A673 (cell line): ENCODE measurements at regions not wholly inside any gene's neighbourhood (a gene's known extent, or its start where the extent isn't known, plus 50 kb on each side); places are given as distances from the start of the nearest gene placed in this dataset.
"Not testable (repeated sequence)": the region's sequence is repeated elsewhere in the genome, so short reads cannot be mapped to it uniquely, and the experiment has no call there.

Experiments
- BruUV-seq: library from RNA; stranded (reverse); fragments of 400-500 nt; replicated peaks from 2 replicates; lab custom pipeline; 2021; lab: Mats Ljungman, UMichigan
- CTCF ChIA-PET: fragments of 300-600 bp; sonication (Branson Sonifier 250); formaldehyde crosslinking; loops from one replicate; lab custom pipeline; 2022; ENCODE audit warnings: antibody characterized with exemption; lab: Charles Lee
- POLR2A ChIA-PET: fragments of 300-600 bp; sonication (Branson Sonifier 250); formaldehyde crosslinking; loops from one replicate; lab custom pipeline; 2022; ENCODE audit warnings: antibody characterized with exemption; ENCODE audit not compliant: low non-redundant PET; lab: Charles Lee
- DNase-seq: peaks from one replicate; pipeline ENCODE4 v3.0.0-alpha.2; 2015; ENCODE audit warnings: low spot score
- H3K27ac ChIP-seq: fragments of 200-600 bp; sonication (generic); 2 replicates; pipeline ENCODE4 v1.5.1; 2016; ENCODE audit warnings: mixed run types, low read depth, mild to moderate bottlenecking, mixed read lengths, antibody characterized with exemption, low read length; ENCODE audit not compliant: poor library complexity, severe bottlenecking
- H3K27me3 ChIP-seq: fragments of 200-600 bp; sonication (generic); replicated peaks from 2 replicates; pipeline ENCODE4 v1.6.1; 2017; ENCODE audit warnings: mixed run types, low read depth, mild to moderate bottlenecking, mixed read lengths, antibody characterized with exemption, low read length; ENCODE audit not compliant: insufficient read depth, poor library complexity
- H3K36me3 ChIP-seq: fragments of 200-600 bp; sonication (generic); 2 replicates; pipeline ENCODE4 v1.6.1; 2016; ENCODE audit warnings: mixed run types, mild to moderate bottlenecking, mixed read lengths, antibody characterized with exemption, low read length; ENCODE audit not compliant: insufficient read depth, poor library complexity, severe bottlenecking
- H3K4me1 ChIP-seq: fragments of 200-600 bp; sonication (generic); 2 replicates; pipeline ENCODE4 v1.6.1; 2017; ENCODE audit warnings: mixed run types, mild to moderate bottlenecking, mixed read lengths, antibody characterized with exemption, low read length; ENCODE audit not compliant: insufficient read depth, poor library complexity, severe bottlenecking
- H3K4me3 ChIP-seq: fragments of 200-600 bp; sonication (generic); 2 replicates; pipeline ENCODE4 v1.5.1; 2016; ENCODE audit warnings: low read depth, mixed run types, mild to moderate bottlenecking, mixed read lengths, low read length; ENCODE audit not compliant: poor library complexity, severe bottlenecking
- H3K9me3 ChIP-seq: fragments of 200-600 bp; sonication (generic); 2 replicates; pipeline ENCODE4 v1.6.1; 2016; ENCODE audit warnings: mixed run types, low read depth, mild to moderate bottlenecking, mixed read lengths, antibody characterized with exemption, low read length; ENCODE audit not compliant: poor library complexity, severe bottlenecking
- CTCF ChIP-seq: fragments of 300-800, 200-600 bp; sonication (generic); conservative IDR thresholded peaks from 2 replicates; pipeline ENCODE4 v1.5.1; 2017; ENCODE audit warnings: low read depth, mild to moderate bottlenecking, antibody characterized with exemption, low read length, moderate library complexity, mixed read lengths
- EZH2 ChIP-seq: fragments of 200-600 bp; sonication (generic); IDR thresholded peaks from 2 replicates; pipeline ENCODE4 v1.6.1; 2017; ENCODE audit warnings: borderline replicate concordance, low read depth, mild to moderate bottlenecking, mixed read lengths, antibody characterized with exemption, low read length; ENCODE audit not compliant: poor library complexity, severe bottlenecking
- intact Hi-C: fragments of 100-400 bp; cut with micrococcal nuclease; formaldehyde crosslinking; loops from one replicate; pipeline ENCODE4 v1.10.0; 2022; ENCODE audit not compliant: unreplicated experiment

GRCh38 chr7:22043367-22043766 is 97.7 kb upstream of the CDCA7L start:
- no peak for DNase-seq
- BruUV-seq: no TSS peak
- intact Hi-C loops: no loop called here
- ChIA-PET CTCF (no interaction called here), POLR2A (no interaction called here)
- TF ChIP-seq EZH2 (no peak), CTCF (no peak)
- Histone ChIP-seq H3K27ac (no peak overlapping the region), H3K4me3 (no peak overlapping the region), H3K9me3 (no peaks in the 10 kb centered on the region), H3K27me3 (peaks cover 30% of the 10 kb centered on the region), H3K36me3 (no peaks in the 10 kb centered on the region), H3K4me1 (no peaks in the 10 kb centered on the region)

- no TSS peak for BruUV-seq
- no peaks in the 10 kb centered on the region for H3K36me3 ChIP-seq
- DNase-seq: no peak
- H3K27me3 ChIP-seq: peaks cover 25% of the 10 kb centered on the region
- ChIA-PET CTCF (no interaction called here), POLR2A (no interaction called here)
- TF ChIP-seq EZH2 (no peak), CTCF (no peak)
- no peaks in the 10 kb centered on the region for H3K4me1 ChIP-seq
- no peak overlapping the region for H3K27ac ChIP-seq
- H3K9me3 ChIP-seq: no peaks in the 10 kb centered on the region
- intact Hi-C loops: no loop called here
- no peak overlapping the region for H3K4me3 ChIP-seq
Observed at GRCh38 chr7:22040923-22041595, 95.4 kb upstream of the CDCA7L start.

GRCh38 chr7:22039670-22040069 is 94.0 kb upstream of the CDCA7L start:
- Histone ChIP-seq H3K27me3 (peaks cover 25% of the 10 kb centered on the region), H3K27ac (no peak overlapping the region), H3K9me3 (no peaks in the 10 kb centered on the region), H3K4me3 (no peak overlapping the region), H3K4me1 (no peaks in the 10 kb centered on the region), H3K36me3 (no peaks in the 10 kb centered on the region)
- no peak for DNase-seq
- intact Hi-C loops: no loop called here
- TF ChIP-seq EZH2: no peak
- no peak for TF ChIP-seq CTCF
- ChIA-PET CTCF (no interaction called here), POLR2A (no interaction called here)
- BruUV-seq: no TSS peak

GRCh38 chr7:22032356-22032755 is 86.7 kb upstream of the CDCA7L start:
- H3K36me3 ChIP-seq, H3K9me3 ChIP-seq, BruUV-seq, intact Hi-C loops, H3K4me3 ChIP-seq, H3K27me3 ChIP-seq, POLR2A ChIA-PET, H3K27ac ChIP-seq, DNase-seq, H3K4me1 ChIP-seq, CTCF ChIA-PET: not testable (repeated sequence)

- BruUV-seq, H3K27ac ChIP-seq, CTCF ChIA-PET, H3K27me3 ChIP-seq, H3K4me1 ChIP-seq, H3K36me3 ChIP-seq, H3K9me3 ChIP-seq, DNase-seq, intact Hi-C loops, H3K4me3 ChIP-seq, POLR2A ChIA-PET: not testable (repeated sequence)
Observed at GRCh38 chr7:22028656-22029055, 83.0 kb upstream of the CDCA7L start.
